Heart right ventricle (tissue), 16 donors: ENCODE measurements at regions not wholly inside any gene's neighbourhood (a gene's known extent, or its start where the extent isn't known, plus 50 kb on each side); places are given as distances from the start of the nearest gene placed in this dataset.

Experiments
- ATAC-seq, 8 donors: fragments of 200-7000 bp; cut with Tn5 transposase; one replicate each; pipeline ENCODE4 v1.9.1; 2020; ENCODE audit warnings: mild to moderate bottlenecking in 8 of 8, moderate library complexity in 8 of 8, moderate number of reproducible peaks in 1 of 8
- DNase-seq, 2 donors: peaks; one replicate each; pipeline ENCODE4 v3.0.0-alpha.2; 2020
- H3K27ac ChIP-seq, 10 donors: fragments of 200-600 bp; sonication (generic) in 2 of 10; one replicate each; pipeline versions ENCODE4 v1.5.0 to v1.8.0; 2020 to 2022; ENCODE audit warnings: mild to moderate bottlenecking in 3 of 10
- H3K27me3 ChIP-seq, 7 donors: fragments of 200-600 bp; one replicate each; pipeline ENCODE4 v1.8.0; 2021 to 2022; ENCODE audit warnings: mild to moderate bottlenecking in 2 of 7
- H3K36me3 ChIP-seq, 9 donors: fragments of 200-600 bp; sonication (generic) in 1 of 9; one replicate each; pipeline versions ENCODE4 v1.5.0 to v1.8.0; 2020 to 2022; ENCODE audit warnings: mild to moderate bottlenecking in 2 of 9
- H3K4me1 ChIP-seq, 9 donors: fragments of 200-600 bp; sonication (generic) in 1 of 9; one replicate each; pipeline versions ENCODE4 v1.5.0 to v1.8.0; 2020 to 2022; ENCODE audit warnings: mild to moderate bottlenecking in 4 of 9
- H3K4me3 ChIP-seq, 10 donors: fragments of 200-600 bp; sonication (generic) in 2 of 10; one replicate each; pipeline versions ENCODE4 v1.5.0 to v1.8.0; 2020 to 2022; ENCODE audit warnings: mild to moderate bottlenecking in 7 of 10, moderate library complexity in 2 of 10
- H3K9me3 ChIP-seq, 11 donors: fragments of 200-600 bp in 10 of 11; sonication (generic) in 2 of 11; one replicate each; pipeline versions ENCODE4 v1.5.0 to v1.8.0; 2013 to 2022; ENCODE audit warnings: mild to moderate bottlenecking in 2 of 11, control low read depth in 1 of 11, moderate library complexity in 1 of 11
- WGBS, 2 donors: extraction: QIAGEN DNeasy Blood & Tissue Kit; methylation state at CpG; one replicate each; pipeline ENCODE4 v1.1.7; 2013; ENCODE audit warnings: inconsistent platforms in 1 of 2; 5-methylcytosine and 5-hydroxymethylcytosine counted together
- intact Hi-C, 10 donors: fragments of 100-400 bp; cut with DNase I; formaldehyde crosslinking; loops; one replicate each; pipeline versions ENCODE4 v1.11.1 to v1.14.2; 2022
- TF ChIP-seq, protein P1 (sequence below), 9 donors: fragments of 200-600 bp; sonication (generic) in 2 of 9; IDR thresholded peaks; one replicate each; pipeline versions ENCODE4 v1.5.0 to v1.8.0; 2021 to 2022; ENCODE audit warnings: antibody characterized with exemption in 9 of 9, mild to moderate bottlenecking in 5 of 9, moderate library complexity in 1 of 9
- donor health status: Arrhythmogenic right ventricular cardiomyopathy.
- donor health status: ischemic (EF 13 %, LVEDD 7.1; RV severe dilation, severe dysfunction).
- donor health status: healthy with polysubstance abuse.
- donor health status: DM: no; HTN: yes; CAD: no.
- donor health status: DM: no; HTN: no; CAD: no.
- donor health status: ischemic (EF 25% LVEDD 6.9; RV normal size, moderate dysfunction).
- donor health status: ischemic (EF 25% LVEDD 5.7; RV mildly dilated, moderate dysfunction).
- donor health status: healthy.
- donor health status: DM: yes; HTN: yes; CAD: no.
- donor health status: Ischemic cardiomyopathy.
- donor health status: ischemic (EF 35%, LVEDD 5.7; RV mildly dilated, moderate dysfunction).
- donor health status: nonischemic (EF 11% LVEDD 7.7; RV severe dilation, severe dysfunction).
- donor health status: DM: yes; HTN: yes; CAD: no.
- donor health status: PGD.
- donor health status: ischemic (EF 29% LVEDD 5.4; RV normal size, mild dysfunction).
- donor health status: nonischemic (EF 23%, LVEDD 6.1; RV moderate dilation, normal function).

DNA sequence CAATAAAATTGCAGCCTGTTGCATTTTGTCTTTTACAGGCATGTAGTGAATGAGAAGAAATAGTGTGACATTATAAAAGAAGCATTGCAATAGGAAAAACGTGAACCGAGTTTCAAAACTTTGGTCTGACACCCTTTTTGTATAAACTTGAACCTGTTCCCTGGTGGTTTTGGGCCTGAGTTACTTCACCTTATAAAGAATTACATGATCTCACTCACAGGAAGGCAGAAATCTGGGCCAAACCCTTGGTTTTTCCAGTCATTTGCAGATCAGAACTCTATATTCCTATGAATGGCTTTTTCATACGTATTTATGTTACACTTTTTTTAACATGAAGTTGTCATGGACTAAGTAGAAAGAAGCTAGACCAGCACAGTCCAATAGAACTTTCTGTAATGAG lies 138.5 kb upstream of the FLRT2 start:
- intact Hi-C loops, result no loop called here
- 85 to 86% methylated on average over 3 of the region's 3 CpGs for WGBS, 2 donors
- Histone ChIP-seq H3K4me3 (no peak overlapping the region), H3K27me3 (no peaks in the 10 kb centered on the region), H3K9me3 (no peaks in the 10 kb centered on the region), H3K36me3 (no peaks in the 10 kb centered on the region), H3K4me1 (no peaks in the 10 kb centered on the region), H3K27ac (no peak overlapping the region)
- ATAC-seq (no peak), DNase-seq (no peak)
- TF ChIP-seq, protein P1, sequence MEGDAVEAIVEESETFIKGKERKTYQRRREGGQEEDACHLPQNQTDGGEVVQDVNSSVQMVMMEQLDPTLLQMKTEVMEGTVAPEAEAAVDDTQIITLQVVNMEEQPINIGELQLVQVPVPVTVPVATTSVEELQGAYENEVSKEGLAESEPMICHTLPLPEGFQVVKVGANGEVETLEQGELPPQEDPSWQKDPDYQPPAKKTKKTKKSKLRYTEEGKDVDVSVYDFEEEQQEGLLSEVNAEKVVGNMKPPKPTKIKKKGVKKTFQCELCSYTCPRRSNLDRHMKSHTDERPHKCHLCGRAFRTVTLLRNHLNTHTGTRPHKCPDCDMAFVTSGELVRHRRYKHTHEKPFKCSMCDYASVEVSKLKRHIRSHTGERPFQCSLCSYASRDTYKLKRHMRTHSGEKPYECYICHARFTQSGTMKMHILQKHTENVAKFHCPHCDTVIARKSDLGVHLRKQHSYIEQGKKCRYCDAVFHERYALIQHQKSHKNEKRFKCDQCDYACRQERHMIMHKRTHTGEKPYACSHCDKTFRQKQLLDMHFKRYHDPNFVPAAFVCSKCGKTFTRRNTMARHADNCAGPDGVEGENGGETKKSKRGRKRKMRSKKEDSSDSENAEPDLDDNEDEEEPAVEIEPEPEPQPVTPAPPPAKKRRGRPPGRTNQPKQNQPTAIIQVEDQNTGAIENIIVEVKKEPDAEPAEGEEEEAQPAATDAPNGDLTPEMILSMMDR (IDR thresholded peaks at IDR 0.05), result no peak

DNA sequence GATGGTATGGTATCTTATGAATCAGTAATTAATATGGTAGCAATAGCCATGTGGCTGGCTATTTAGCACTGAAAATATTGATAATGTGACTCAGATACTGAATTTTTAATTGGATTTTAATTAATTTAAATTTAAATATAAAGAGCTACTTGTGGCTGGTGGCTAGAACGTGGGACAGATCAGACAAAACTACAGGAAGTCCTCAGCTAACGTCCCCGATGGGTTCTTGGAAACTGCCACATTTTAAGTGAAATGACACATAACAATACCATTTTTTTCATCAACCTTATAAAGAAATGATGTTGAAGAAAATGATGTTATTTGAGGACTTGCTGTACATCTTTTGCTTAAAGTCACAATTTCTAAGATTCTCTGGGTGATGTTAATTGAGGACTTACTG lies 138.1 kb upstream of the FLRT2 start:
- H3K4me1 ChIP-seq, result no peaks in the 10 kb centered on the region
- no peak overlapping the region for H3K4me3 ChIP-seq
- intact Hi-C loops, result no loop called here
- H3K36me3 ChIP-seq, result no peaks in the 10 kb centered on the region
- TF ChIP-seq, protein P1 (IDR thresholded peaks at IDR 0.05), result no peak
- DNase-seq (no peak), ATAC-seq (no peak)
- 66 to 77% methylated on average over 3 of the region's 3 CpGs for WGBS, 2 donors
- H3K9me3 ChIP-seq, result no peaks in the 10 kb centered on the region
- H3K27me3 ChIP-seq, result no peaks in the 10 kb centered on the region
- H3K27ac ChIP-seq, result no peak overlapping the region

GRCh38 chr14:85399186-85399585 lies 130.8 kb upstream of the FLRT2 start:
- no peaks in the 10 kb centered on the region for H3K36me3 ChIP-seq
- ATAC-seq (no peak), DNase-seq (no peak)
- intact Hi-C loops, result no loop called here
- H3K9me3 ChIP-seq, result no peaks in the 10 kb centered on the region
- H3K4me1 ChIP-seq, result peaks cover 0 to 12% (median 0%) of the 10 kb centered on the region in 9 donors
- WGBS, 2 donors, result 79 to 89% methylated on average over 2 of the region's 2 CpGs
- no peaks in the 10 kb centered on the region for H3K27me3 ChIP-seq
- TF ChIP-seq, protein P1 (IDR thresholded peaks at IDR 0.05), result no peak
- H3K4me3 ChIP-seq, result no peak overlapping the region
- H3K27ac ChIP-seq, result no peak overlapping the region

- intact Hi-C loops, result loop anchor here in 2 of 10 donors (10.0 kb wide), 2 partner anchors 124 to 134 kb away; partner anchors contain the start of gene FLRT2 (in 1 of the 2)
- no peak for DNase-seq
- TF ChIP-seq, protein P1 (IDR thresholded peaks at IDR 0.05), result no peak
- no peak overlapping the region for H3K4me3 ChIP-seq
- WGBS, 2 donors, result 67 to 80% methylated on average over 3 of the region's 3 CpGs
- H3K27ac ChIP-seq, result no peak overlapping the region
- peaks cover 0 to 12% (median 0%) of the 10 kb centered on the region in 9 donors for H3K4me1 ChIP-seq
- ATAC-seq, result no peak
- no peaks in the 10 kb centered on the region for H3K27me3 ChIP-seq
- H3K36me3 ChIP-seq, result no peaks in the 10 kb centered on the region
- H3K9me3 ChIP-seq, result no peaks in the 10 kb centered on the region
Measured at GRCh38 chr14:85400678-85401077, 129.3 kb upstream of the FLRT2 start.
